ENCODE measurements at regions not wholly inside any gene's neighbourhood (a gene's known extent, or its start where the extent isn't known, plus 50 kb on each side); places are given as distances from the start of the nearest gene placed in this dataset.
"Not testable (repeated sequence)": the region's sequence is repeated elsewhere in the genome, so short reads cannot be mapped to it uniquely, and the experiment has no call there.

GRCh38 chr6:160804639-160805038 is 102.6 kb downstream of the PLG start:
- DNase-seq (ENCODE audit: low read depth in 2 of 2), result no peak

GRCh38 chr6:160808263-160808662 is 106.2 kb downstream of the PLG start:
- no peak for DNase-seq (ENCODE audit: low read depth in 2 of 2)

GRCh38 chr6:160810238-160810637 is 108.2 kb downstream of the PLG start:
- DNase-seq (ENCODE audit: low read depth in 2 of 2), result no peak

GRCh38 chr6:160812097-160812496 is 110.1 kb downstream of the PLG start:
- no peak for DNase-seq (ENCODE audit: low read depth in 2 of 2)

- DNase-seq (ENCODE audit: low read depth in 2 of 2), result no peak
Measured at GRCh38 chr6:160818934-160819333, 116.9 kb downstream of the PLG start.

GRCh38 chr6:160820661-160821060 is 118.6 kb downstream of the PLG start:
- not testable (repeated sequence) for DNase-seq (ENCODE audit: low read depth in 2 of 2)

GRCh38 chr6:160831739-160832138 is 129.7 kb downstream of the PLG start:
- DNase-seq (ENCODE audit: low read depth in 2 of 2), result no peak

GRCh38 chr6:160832422-160832821 is 130.4 kb downstream of the PLG start:
- no peak for DNase-seq (ENCODE audit: low read depth in 2 of 2)

GRCh38 chr6:160837146-160837545 is 135.1 kb downstream of the PLG start:
- no peak for DNase-seq (ENCODE audit: low read depth in 2 of 2)

GRCh38 chr6:160851031-160851430 is 140.5 kb upstream of the MAP3K4 start:
- DNase-seq (ENCODE audit: low read depth in 2 of 2), result no peak

GRCh38 chr6:160853946-160854345 is 137.6 kb upstream of the MAP3K4 start:
- DNase-seq (ENCODE audit: low read depth in 2 of 2), result no peak

GRCh38 chr6:160858886-160859285 is 132.7 kb upstream of the MAP3K4 start:
- DNase-seq (ENCODE audit: low read depth in 2 of 2), result no peak

GRCh38 chr6:160859822-160860221 is 131.7 kb upstream of the MAP3K4 start:
- DNase-seq (ENCODE audit: low read depth in 2 of 2), result no peak

- DNase-seq (ENCODE audit: low read depth in 2 of 2), result no peak
Measured at GRCh38 chr6:160861824-160862223, 129.7 kb upstream of the MAP3K4 start.

GRCh38 chr6:160863782-160864181 is 127.8 kb upstream of the MAP3K4 start:
- DNase-seq (ENCODE audit: low read depth in 2 of 2), result no peak

GRCh38 chr6:160871320-160871719 is 120.2 kb upstream of the MAP3K4 start:
- no peak for DNase-seq (ENCODE audit: low read depth in 2 of 2)

- DNase-seq (ENCODE audit: low read depth in 2 of 2), result no peak
Measured at GRCh38 chr6:160881148-160881808, 110.3 kb upstream of the MAP3K4 start.

- no peak for DNase-seq (ENCODE audit: low read depth in 2 of 2)
Measured at GRCh38 chr6:160882006-160882405, 109.6 kb upstream of the MAP3K4 start.

- DNase-seq (ENCODE audit: low read depth in 2 of 2), result no peak
Measured at GRCh38 chr6:160882791-160883279, 108.7 kb upstream of the MAP3K4 start.

- no peak for DNase-seq (ENCODE audit: low read depth in 2 of 2)
Measured at GRCh38 chr6:160883560-160883959, 108.0 kb upstream of the MAP3K4 start.

GRCh38 chr6:160883999-160884398 is 107.6 kb upstream of the MAP3K4 start:
- no peak for DNase-seq (ENCODE audit: low read depth in 2 of 2)

- DNase-seq (ENCODE audit: low read depth in 2 of 2), result not testable (repeated sequence)
Measured at GRCh38 chr6:160889148-160889547, 102.4 kb upstream of the MAP3K4 start.

GRCh38 chr6:160891690-160892089 is 99.9 kb upstream of the MAP3K4 start:
- DNase-seq (ENCODE audit: low read depth in 2 of 2), result no peak

- DNase-seq (ENCODE audit: low read depth in 2 of 2), result no peak
Measured at GRCh38 chr6:160895562-160895961, 96.0 kb upstream of the MAP3K4 start.
